HG02623 (cell line): ENCODE measurements at regions not wholly inside any gene's neighbourhood (a gene's known extent, or its start where the extent isn't known, plus 50 kb on each side); places are given as distances from the start of the nearest gene placed in this dataset.

Experiments used
- ATAC-seq: cut with Tn5 transposase; IDR thresholded peaks from one replicate; pipeline ENCODE4 v1.9.1; 2021; ENCODE audit warnings: moderate library complexity; ENCODE audit not compliant: unreplicated experiment

DNA sequence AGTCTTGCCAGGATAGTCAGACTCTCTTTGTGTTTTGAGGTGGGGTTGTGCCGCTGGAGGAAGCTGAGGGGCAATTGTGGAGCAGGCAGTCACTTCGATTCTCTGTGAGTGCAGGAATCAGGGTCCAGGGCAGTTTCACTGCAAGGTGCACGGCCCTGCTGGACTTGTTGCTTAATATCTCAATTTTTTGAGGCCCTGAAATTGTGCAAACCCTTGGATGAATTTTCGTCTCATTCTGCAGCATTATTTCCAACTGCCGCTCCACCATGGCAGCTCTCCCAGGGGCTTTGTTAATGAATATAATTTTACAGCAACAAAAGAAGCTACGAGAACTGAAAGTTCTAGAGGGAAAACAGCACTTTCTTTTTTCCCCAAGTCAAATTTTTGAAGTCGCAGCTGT is 531.9 kb downstream of the QKI start:
- ATAC-seq: no peak

- no peak for ATAC-seq
These were observed 531.3 kb downstream of the QKI start for GRCh38 chr6:163945808-163946207.

GRCh38 chr6:163944897-163945296 is 530.4 kb downstream of the QKI start:
- no peak for ATAC-seq

DNA sequence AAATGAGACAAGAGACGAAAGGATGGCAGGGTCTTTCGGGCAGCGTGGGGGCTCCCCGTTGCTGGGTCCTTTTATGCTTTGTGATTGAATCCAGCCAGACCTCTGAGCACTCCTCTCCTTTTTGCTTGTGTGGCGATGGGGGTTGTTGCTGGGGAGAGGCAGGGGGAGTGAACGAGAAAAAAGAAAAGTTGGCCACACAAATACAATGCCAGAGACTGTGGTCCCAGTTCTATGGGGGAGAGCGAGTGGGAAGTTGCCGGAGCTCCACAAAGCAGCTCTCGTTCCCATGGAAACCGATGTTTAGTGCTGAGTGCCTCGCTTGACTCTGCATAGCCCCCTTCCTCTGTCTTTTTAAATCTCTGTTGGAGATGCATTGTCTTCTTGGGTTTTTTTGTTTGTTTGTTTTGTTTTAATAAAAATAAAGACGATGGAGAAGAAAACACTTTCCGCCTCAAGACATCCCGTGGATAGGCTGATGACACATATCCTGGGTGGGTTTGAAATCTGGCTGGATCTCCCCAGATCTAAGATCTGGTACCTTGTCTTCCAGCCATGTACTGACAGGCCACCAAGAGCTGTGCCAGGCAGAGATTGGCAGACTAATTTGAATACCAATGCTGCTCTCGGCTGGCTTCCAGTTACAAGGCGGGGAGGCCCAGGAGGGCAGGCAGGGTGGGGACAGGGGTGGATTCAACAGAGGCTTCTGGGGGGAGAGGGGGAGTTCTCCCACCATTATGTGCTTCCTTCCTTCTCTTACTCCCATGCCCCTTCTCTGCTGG is 529.3 kb downstream of the QKI start:
- no peak for ATAC-seq

- ATAC-seq: no peak
These were observed 528.3 kb downstream of the QKI start for GRCh38 chr6:163942790-163943189.

DNA sequence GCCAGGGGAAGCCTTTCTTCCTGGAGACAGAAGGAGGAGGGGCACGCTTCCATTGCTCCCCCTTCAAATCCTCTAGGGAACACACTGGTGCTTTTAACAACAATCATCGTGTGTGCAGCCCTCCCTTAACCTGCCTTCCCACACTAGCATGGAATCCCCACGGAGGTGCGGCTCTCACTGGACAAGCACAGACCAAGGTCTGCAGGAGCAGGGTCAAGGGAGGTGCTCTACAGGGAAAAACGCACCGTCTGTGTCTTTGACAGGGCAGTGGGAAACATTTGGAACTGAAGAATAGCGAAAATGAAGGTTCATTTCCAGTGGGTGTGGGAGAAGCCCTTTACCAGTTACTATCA is 527.1 kb downstream of the QKI start:
- ATAC-seq: no peak

DNA sequence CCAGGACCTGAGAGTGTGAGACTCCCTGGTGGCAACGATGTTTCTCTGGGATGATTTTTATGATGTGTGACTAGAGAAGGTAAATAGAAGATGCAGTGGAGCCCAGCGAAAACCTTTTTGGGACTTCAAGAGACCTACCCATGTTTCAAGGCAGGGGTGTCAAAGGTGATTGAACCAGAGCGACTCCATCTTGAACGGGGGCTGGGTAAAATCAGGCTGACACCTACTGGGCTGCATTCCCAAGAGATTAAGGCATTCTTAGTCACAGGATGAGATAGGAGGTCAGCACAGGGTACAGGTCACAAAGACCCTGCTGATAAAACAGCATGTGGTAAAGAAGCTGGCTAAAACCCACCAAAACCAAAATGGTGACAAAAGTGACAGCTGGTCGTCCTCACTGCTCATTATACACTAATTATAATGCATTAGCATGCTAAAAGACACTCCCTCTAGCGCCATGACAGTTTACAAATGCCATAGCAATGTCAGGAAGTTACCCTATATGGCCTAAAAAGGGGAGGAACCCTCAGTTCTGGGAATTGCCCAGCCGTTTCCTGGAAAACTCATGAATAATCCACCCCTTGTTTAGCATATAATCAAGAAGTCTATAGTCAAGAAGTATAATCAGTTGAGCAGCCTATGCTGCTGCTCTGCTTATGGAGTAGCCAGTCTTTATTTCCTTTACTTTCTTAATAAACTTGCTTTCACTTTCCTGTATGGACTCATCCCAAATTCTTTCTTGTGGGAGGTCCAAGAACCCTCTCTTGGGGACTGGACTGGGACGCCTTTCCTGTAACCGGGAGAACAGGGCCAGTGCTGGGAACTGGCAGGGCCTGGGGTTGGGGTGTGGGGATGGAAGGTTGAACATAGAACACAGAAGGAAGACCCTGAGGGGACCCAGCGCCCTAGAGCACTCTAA is 526.4 kb downstream of the QKI start:
- no peak for ATAC-seq

DNA sequence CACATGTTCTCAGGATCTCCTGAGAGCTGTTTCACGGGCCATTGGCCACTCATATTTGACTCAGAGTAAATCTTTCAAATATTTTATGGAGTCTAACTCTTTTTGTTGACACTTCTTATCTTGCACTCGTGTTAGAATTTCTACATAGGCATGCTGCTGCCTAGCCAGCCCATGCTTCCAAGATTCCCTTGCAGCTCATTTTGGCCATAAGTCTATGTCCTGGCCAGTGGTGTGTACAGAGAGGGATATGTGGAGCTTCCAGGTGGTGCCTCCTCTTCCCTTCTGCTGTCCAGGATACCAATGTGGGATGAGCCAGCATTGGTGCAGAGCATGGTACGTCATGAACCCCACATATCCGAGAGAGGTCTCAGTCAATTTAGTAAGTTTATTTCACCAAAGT is 522.6 kb downstream of the QKI start:
- no peak for ATAC-seq

DNA sequence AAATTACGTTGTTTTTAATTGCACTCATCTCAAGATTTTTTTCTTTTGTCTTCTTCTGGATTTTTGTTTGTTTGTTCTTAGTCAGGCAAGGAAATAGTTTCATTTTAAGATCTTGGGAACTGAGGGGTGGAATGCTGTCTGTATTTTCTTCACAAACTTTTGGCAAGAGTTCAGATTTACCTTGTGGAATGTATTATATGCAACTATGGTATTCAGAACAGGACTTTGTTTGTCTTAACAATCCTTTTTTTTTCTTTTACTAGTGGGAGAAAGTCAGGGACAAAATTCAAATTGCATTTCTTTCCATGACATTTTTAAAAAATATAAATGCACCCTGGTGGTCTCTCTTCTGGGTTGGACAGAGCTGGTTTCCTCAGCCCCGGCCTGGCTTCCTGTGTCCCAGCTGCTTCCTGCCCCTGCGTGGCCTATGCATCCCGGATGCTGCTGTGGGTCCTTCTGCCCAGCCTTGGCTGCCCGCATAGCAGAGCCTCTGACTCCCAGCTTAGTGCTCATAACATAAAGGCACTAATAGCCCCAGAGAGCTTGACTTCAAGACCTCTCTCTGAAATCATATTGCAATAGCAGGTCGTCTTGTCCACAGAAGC is 520.7 kb downstream of the QKI start:
- ATAC-seq: no peak

GRCh38 chr6:163930012-163930411 is 515.5 kb downstream of the QKI start:
- ATAC-seq: no peak

DNA sequence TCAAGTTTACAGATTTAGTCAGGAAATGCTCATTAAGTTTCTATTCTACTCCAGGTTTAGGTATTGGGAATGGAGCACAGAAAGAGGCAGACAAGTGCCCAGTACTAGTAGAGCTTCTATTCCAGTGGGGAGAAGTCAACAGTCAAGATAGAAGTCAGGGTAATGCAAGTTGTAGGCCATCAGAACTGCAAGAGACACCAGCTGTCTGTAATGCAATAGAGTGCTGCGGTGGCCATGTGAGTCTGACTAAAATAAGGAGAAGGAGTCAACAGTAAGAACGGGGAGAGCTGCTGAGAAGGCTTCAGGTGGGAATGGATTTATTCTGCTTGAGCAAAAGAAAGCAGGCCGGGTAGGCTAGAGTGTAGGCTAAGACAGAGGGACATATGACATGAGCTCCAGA is 515.0 kb downstream of the QKI start:
- ATAC-seq: no peak

GRCh38 chr6:163926642-163927041 is 512.1 kb downstream of the QKI start:
- ATAC-seq: no peak

DNA sequence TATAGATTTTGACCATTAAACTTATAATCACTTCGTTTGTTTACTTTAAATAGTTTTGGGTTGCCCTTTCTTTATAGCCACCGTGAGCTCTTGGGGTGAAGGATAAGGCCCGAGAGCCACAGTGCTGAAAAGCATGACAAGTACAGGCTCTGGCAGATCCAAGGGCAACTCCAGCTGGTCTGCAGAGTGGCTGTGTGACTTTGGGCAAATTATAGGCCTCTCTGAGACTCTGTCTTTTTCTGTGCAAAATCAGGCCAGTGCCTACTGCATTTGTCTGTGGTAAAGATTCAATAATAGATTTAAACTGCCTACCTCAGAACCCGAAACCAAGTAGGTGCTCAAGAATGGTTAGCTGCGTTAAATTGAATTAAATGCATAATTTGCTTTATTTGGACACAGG is 511.3 kb downstream of the QKI start:
- no peak for ATAC-seq

DNA sequence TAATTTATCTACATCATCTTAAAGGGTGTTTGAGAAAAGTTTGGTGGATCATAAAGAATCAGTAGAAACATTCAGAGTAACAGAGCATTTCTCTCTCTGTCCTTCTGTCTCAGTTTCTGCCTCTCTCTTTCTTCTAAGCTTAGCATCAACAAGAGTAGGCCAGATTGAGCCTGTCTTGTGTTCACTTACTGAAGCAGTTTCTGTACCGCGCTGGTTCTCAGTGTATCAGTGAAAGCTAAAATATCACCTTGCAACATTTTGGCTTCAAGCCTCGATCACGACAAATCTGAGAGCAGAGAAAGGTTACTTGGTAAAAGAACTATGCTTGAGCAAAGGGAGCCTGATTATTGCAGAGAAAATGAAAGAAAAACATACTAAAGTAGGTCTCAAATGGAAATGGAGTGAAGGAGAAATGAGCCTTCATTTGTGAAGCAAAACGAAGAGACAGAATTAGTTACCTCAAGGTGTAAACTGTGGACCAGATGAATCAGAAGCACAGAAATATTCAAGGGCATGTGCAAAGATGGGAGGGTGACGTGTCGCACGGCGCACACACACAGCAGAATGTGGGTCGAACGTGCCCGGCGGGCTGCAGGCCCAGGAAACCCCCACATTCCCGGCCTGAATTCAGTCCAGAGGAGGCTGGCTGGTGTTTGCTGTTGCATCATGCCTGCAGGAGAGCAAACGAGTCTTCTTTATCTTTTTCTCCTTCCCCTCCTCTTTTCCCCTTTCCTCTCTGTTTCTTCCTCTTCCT is 509.3 kb downstream of the QKI start:
- no peak for ATAC-seq

- ATAC-seq: no peak
These were observed 508.0 kb downstream of the QKI start for GRCh38 chr6:163922562-163922961.

DNA sequence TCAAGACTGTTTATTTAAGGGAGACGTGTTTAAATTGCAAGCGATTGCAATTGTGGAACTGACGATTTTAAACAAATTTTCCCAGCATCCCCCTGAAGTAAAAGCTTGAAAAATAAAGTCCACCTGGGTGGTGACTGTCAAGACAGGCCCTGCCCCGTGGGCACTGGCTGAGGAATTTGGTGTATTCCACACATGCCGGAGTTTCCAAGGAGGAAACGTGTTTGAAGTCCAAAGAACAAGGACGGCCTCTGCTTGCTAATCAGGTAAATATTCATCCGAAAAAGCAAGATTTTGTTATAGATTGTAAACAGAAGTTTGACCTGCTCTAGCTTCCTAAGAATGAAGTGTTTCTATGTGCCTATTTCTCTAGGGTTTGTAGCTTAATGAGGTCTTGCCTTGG is 505.1 kb downstream of the QKI start:
- no peak for ATAC-seq

- no peak for ATAC-seq
These were observed 502.0 kb downstream of the QKI start for GRCh38 chr6:163916315-163917081.

DNA sequence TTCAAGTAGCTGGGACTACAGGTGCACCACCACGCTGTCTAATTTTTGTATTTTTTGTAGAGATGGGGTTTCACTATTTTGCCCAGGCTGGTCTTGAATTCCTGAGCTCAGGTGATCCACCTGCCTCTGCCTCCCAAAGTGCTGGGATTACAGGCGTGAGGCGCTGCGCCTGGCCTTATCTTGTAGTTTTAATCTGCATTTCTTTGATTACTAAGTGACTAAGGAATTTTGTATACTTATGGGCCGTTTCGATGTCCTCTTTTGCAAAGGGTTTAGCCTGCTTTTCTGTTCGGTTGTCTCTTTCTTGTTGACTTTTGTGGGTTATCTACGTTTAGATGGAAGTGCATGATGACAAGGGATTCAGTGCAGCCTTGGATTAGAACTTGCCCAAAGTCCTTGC is 500.6 kb downstream of the QKI start:
- no peak for ATAC-seq

DNA sequence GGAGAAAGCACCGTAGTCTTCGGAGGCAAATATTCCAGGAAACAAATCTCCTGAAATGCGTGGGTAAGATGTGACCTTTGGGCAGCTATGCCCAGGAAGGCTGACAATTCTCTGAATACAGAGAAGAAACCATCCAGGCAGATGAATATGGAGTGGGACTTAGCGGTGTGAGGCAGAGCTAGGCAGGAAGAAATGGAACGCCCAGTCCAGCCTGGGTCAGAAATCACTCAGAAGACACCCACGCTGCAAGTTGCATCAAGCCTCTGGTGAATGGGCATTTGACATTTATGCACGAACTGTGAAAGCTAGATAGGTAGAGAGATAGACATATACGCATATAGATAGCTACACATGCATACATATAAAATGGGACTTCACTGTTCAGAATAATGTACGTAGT is 498.5 kb downstream of the QKI start:
- no peak for ATAC-seq

DNA sequence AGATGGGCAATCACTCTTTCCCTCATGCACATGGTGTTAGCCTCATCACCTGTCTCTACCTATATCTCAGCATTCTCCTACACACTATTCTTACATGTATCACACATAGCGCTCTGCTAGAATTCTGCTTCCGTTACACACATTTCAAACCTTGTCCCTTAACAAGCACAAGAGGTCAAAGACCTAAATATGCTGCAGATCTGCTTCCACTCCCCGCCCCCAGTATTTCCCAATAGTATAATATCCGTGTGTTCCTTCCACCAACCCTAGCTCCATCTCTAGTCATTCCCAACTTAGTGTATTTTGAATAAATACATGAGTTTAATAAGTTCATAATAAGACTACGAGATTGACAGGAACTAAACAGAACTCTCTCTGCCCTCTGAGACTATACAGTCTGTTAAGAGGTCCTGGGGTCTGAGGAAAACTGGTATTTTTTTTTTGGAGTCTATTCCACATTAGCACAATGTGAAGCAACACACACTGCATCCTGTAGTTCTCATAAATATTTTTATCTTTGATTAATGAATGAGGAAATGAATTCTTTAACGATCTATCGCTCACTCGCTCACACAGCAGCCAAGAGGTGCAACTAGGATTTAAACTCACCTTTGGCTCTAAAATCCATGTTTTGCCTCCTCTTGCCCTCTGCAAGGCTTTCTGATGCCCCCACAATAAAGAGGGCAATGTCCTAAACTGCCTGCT is 491.6 kb downstream of the QKI start:
- ATAC-seq: no peak
